ENCODE measurements at regions not wholly inside any gene's neighbourhood (a gene's known extent, or its start where the extent isn't known, plus 50 kb on each side); places are given as distances from the start of the nearest gene placed in this dataset.

DNA sequence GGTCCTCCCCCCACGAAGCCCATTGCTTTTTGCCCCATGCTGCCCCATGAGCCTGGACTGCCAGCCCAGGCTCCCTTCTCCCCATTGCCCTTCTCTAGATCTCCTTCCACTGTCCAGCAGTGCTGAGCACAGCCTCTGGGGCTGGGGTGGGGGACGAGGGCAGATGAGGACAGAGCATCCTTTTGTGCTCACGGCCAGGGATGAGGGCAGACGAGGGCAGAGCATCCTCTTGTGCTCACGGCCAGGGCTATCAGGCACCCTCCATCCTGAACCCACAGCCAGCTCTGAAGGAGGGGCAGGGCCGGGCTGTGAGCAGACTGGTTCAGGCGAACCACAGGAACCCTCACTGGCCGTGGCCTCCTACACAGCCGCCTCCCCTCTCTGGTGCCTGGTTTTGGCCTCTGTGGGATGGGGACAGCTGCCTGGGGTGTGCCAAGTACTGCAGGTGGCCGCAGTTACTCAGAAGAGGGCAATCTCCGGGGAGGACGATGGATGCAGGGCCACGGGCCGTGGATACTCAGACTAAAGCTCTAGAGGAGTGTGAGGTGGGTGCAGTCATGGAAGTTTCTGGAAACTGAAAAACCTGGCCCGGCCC lies 1258.8 kb downstream of the BRD1 start:
- peaks cover 0 to 8% (median 0%) of the 10 kb centered on the region in 3 donors for H3K4me1 Mint-ChIP-seq
- peaks cover 3% of the 10 kb centered on the region for H3K36me3 Mint-ChIP-seq
- peaks cover 10% of the 10 kb centered on the region for H3K27me3 Mint-ChIP-seq
- H3K9me3 Mint-ChIP-seq: peaks cover 10 to 20% (median 17%) of the 10 kb centered on the region in 3 donors
- H3K27ac Mint-ChIP-seq: no peak overlapping the region
- H3K4me3 Mint-ChIP-seq: no peak overlapping the region

- peaks cover 10 to 20% (median 17%) of the 10 kb centered on the region in 3 donors for H3K9me3 Mint-ChIP-seq
- peaks cover 3% of the 10 kb centered on the region for H3K36me3 Mint-ChIP-seq
- H3K27ac Mint-ChIP-seq: no peak overlapping the region
- H3K4me1 Mint-ChIP-seq: peaks cover 0 to 8% (median 0%) of the 10 kb centered on the region in 3 donors
- H3K27me3 Mint-ChIP-seq: peaks cover 6% of the 10 kb centered on the region
- peak overlapping the region in 1 of 4 donors; percentile 49 for H3K4me3 Mint-ChIP-seq
These were observed 1260.3 kb downstream of the BRD1 start for GRCh38 chr22:48567213-48567975.

DNA sequence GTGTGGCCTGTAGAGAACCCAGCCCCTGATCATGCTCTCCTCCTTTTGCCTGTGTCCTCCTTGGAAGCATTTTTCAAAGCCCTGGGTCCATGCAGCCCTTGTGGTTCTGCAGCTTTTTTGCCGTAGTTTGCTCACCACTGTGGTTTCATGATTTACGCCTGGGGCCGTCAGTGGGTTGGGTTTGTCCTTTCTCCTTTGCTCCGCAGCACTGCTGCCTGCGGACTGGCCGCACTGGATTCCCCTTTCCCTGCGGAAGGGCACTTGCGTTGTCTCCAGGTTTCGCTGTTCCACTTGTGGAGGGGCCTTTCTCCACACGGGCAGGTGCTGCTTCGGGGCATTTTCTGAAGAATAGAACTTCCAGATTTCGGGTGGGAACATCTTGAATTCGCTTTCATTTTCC lies 1260.9 kb downstream of the BRD1 start:
- Mint-ChIP-seq H3K4me1 (peaks cover 0 to 8% (median 0%) of the 10 kb centered on the region in 3 donors), H3K36me3 (peaks cover 3% of the 10 kb centered on the region), H3K9me3 (peaks cover 7 to 19% (median 13%) of the 10 kb centered on the region in 3 donors), H3K27me3 (peaks cover 6% of the 10 kb centered on the region), H3K27ac (no peak overlapping the region), H3K4me3 (peak overlapping the region in 1 of 4 donors; percentile 52)

GRCh38 chr22:48565901-48566501 lies 1261.7 kb downstream of the BRD1 start:
- Mint-ChIP-seq H3K27me3 (peaks cover 6% of the 10 kb centered on the region), H3K4me3 (no peak overlapping the region), H3K27ac (no peak overlapping the region), H3K9me3 (peaks cover 7 to 17% (median 10%) of the 10 kb centered on the region in 3 donors), H3K36me3 (peaks cover 3% of the 10 kb centered on the region), H3K4me1 (peaks cover 0 to 8% (median 0%) of the 10 kb centered on the region in 3 donors)

DNA sequence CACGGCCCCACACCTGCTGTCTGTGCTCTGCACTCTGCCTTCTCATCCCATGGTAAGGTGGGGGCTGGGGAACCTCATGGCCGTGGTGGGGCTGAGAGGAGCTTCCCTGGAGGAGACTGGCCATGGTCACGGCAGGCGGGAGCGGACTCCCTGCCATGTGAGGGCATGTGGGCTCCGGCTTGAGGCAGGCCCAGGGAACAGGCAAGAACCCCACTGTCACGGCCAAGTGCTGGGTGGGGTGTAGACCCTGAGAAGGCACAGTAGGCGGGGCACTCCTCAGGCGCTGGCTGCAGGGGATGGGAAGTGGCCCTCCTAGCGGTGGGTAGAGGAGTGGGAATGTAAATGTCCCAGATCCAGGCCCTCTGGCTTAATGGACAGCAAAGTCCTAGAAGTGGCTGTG lies 1262.7 kb downstream of the BRD1 start:
- Mint-ChIP-seq H3K4me1 (peaks cover 0 to 6% (median 0%) of the 10 kb centered on the region in 3 donors), H3K9me3 (peaks cover 1 to 8% (median 2%) of the 10 kb centered on the region in 3 donors), H3K27ac (no peak overlapping the region), H3K4me3 (no peak overlapping the region), H3K27me3 (peaks cover 6% of the 10 kb centered on the region), H3K36me3 (peaks cover 1% of the 10 kb centered on the region)

DNA sequence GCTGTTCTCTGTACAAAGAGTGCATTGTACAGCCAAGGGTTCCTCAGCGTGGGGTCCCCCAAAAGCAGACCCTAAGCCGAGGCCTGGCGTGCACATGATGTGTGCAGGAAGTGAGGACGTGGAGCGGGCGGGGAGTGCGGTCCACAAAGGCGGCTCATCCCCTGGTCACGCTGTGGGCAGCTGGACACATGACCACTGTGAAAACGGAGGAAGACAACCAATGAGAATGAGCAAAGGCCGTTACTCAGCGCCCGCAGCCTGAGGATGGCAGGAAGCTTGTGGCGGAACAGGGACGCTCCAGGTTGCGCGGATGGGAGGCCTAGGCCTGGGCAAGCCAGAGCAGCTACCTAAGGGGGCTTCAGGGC lies 1263.7 kb downstream of the BRD1 start:
- H3K4me3 Mint-ChIP-seq: no peak overlapping the region

GRCh38 chr22:48563118-48563965 lies 1264.3 kb downstream of the BRD1 start:
- no peaks in the 10 kb centered on the region for H3K36me3 Mint-ChIP-seq
- H3K27ac Mint-ChIP-seq: no peak overlapping the region
- peaks cover 0 to 4% (median 0%) of the 10 kb centered on the region in 3 donors for H3K4me1 Mint-ChIP-seq
- H3K27me3 Mint-ChIP-seq: peaks cover 6% of the 10 kb centered on the region
- H3K4me3 Mint-ChIP-seq: no peak overlapping the region
- peaks cover 0 to 6% (median 0%) of the 10 kb centered on the region in 3 donors for H3K9me3 Mint-ChIP-seq

More for the DNA sequence above, 1263.7 kb downstream of the BRD1 start:
- Mint-ChIP-seq H3K27ac (no peak overlapping the region), H3K4me1 (peaks cover 0 to 4% (median 0%) of the 10 kb centered on the region in 3 donors), H3K36me3 (peaks cover 1% of the 10 kb centered on the region), H3K9me3 (peaks cover 0 to 6% (median 0%) of the 10 kb centered on the region in 3 donors), H3K27me3 (peaks cover 6% of the 10 kb centered on the region)

DNA sequence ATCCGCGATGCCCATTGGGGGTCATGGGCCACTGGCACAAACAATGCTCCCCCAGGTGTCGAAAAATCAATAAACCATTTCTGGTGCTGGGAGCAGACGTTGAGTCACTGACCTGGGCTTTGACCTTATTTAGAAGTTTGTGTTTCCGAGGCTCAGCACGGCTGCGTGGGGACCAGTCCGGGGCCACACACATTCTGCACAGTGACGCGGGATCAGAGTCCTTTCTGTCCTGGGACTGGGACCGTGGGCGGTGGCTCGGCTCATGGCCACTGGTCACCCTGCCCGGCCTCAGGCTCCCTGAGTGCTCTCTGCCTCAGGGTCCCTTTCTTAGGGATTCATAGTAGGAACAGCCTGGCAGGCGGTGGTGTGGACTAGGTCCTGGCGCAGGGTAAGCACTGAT lies 1266.0 kb downstream of the BRD1 start:
- peaks cover under 1% of the 10 kb centered on the region for H3K27me3 Mint-ChIP-seq
- H3K4me3 Mint-ChIP-seq: no peak overlapping the region
- H3K9me3 Mint-ChIP-seq: no peaks in the 10 kb centered on the region

DNA sequence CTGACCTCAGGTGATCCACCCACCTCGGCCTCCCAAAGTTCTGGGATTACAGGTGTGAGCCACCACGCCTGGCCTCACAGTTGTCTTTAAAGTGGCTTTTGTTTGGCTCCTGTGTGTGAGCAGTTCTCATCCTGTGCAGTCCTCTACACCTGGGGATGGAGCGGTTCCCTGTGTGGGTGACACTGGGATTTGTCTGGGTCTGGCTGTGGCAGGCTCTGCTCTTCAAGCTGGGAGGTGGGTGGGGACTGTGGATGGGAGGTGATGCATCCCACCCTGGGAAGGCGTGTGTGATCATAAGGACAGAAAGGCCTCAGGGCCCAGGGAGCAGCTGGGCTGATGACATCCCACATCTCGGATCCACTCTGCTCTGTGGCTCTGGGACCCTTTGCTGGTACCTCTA lies 1266.8 kb downstream of the BRD1 start:
- Mint-ChIP-seq H3K27me3 (no peaks in the 10 kb centered on the region), H3K4me3 (no peak overlapping the region), H3K9me3 (no peaks in the 10 kb centered on the region), H3K36me3 (no peaks in the 10 kb centered on the region), H3K4me1 (no peaks in the 10 kb centered on the region), H3K27ac (no peak overlapping the region)

More for the DNA sequence above, 1266.0 kb downstream of the BRD1 start:
- Mint-ChIP-seq H3K4me1 (peaks cover 0 to under 1% (median 0%) of the 10 kb centered on the region in 3 donors), H3K27ac (no peak overlapping the region), H3K36me3 (no peaks in the 10 kb centered on the region)

DNA sequence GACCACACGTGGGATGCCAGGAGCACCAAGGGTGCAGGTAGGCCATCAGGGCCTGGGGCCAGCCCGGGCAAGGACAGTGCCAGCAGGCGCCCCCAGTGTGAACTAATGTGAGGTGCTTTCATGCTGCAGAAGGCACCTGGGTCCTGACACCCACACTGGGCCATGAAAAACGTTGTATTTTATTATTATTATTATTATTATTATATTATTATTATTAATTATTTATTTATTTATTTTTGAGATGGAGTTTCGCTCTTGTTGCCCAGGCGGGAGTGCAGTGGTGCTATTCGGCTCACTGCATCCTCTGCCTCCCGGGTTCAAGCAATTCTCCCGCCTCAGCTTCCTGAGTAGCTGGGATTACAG lies 1267.3 kb downstream of the BRD1 start:
- no peaks in the 10 kb centered on the region for H3K36me3 Mint-ChIP-seq
- no peak overlapping the region for H3K27ac Mint-ChIP-seq
- no peak overlapping the region for H3K4me3 Mint-ChIP-seq
- H3K27me3 Mint-ChIP-seq: no peaks in the 10 kb centered on the region
- no peaks in the 10 kb centered on the region for H3K4me1 Mint-ChIP-seq
- no peaks in the 10 kb centered on the region for H3K9me3 Mint-ChIP-seq

GRCh38 chr22:48559647-48560388 lies 1267.9 kb downstream of the BRD1 start:
- Mint-ChIP-seq H3K36me3 (no peaks in the 10 kb centered on the region), H3K9me3 (no peaks in the 10 kb centered on the region), H3K4me3 (no peak overlapping the region), H3K27me3 (no peaks in the 10 kb centered on the region), H3K27ac (no peak overlapping the region), H3K4me1 (no peaks in the 10 kb centered on the region)

GRCh38 chr22:48558606-48559402 lies 1268.9 kb downstream of the BRD1 start:
- Mint-ChIP-seq H3K36me3 (no peaks in the 10 kb centered on the region), H3K9me3 (no peaks in the 10 kb centered on the region), H3K27ac (no peak overlapping the region)

DNA sequence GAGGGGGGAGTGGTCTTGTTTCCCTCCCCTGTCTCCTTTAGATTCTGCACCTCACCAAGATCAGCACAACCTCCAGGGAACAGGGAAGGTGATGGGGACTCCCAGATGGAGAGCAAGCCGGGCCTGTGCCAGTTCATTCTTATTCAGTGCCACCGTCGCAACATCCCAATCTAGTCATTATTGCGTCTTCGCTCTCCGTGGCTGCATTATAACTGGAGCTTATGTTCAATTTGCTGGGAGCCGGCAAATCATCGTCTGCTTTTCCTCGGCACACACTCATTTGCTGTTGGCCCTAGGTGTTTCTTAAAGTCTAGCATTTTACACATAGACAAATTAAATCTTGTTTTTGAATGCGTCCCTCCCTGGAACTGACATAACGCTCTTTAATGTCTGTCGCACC lies 1269.7 kb downstream of the BRD1 start:
- Mint-ChIP-seq H3K4me1 (no peaks in the 10 kb centered on the region), H3K4me3 (no peak overlapping the region), H3K9me3 (no peaks in the 10 kb centered on the region), H3K27me3 (no peaks in the 10 kb centered on the region), H3K27ac (peak overlapping the region in 1 of 3 donors; percentile 59), H3K36me3 (no peaks in the 10 kb centered on the region)

More at GRCh38 chr22:48558606-48559402, 1268.9 kb downstream of the BRD1 start:
- H3K4me3 Mint-ChIP-seq: no peak overlapping the region
- no peaks in the 10 kb centered on the region for H3K27me3 Mint-ChIP-seq
- no peaks in the 10 kb centered on the region for H3K4me1 Mint-ChIP-seq

- H3K36me3 Mint-ChIP-seq: no peaks in the 10 kb centered on the region
- H3K4me3 Mint-ChIP-seq: no peak overlapping the region
- H3K27me3 Mint-ChIP-seq: no peaks in the 10 kb centered on the region
- H3K27ac Mint-ChIP-seq: no peak overlapping the region
- H3K4me1 Mint-ChIP-seq: no peaks in the 10 kb centered on the region
- no peaks in the 10 kb centered on the region for H3K9me3 Mint-ChIP-seq
These were observed 1270.2 kb downstream of the BRD1 start for GRCh38 chr22:48557473-48557872.
